Liver (tissue), 3 donors: ENCODE measurements at regions not wholly inside any gene's neighbourhood (a gene's known extent, or its start where the extent isn't known, plus 50 kb on each side); places are given as distances from the start of the nearest gene placed in this dataset.

Experiments
- EGR1 ChIP-seq, 2 donors: IDR thresholded peaks; 2 replicates each; pipeline ENCODE4 v1.6.1; 2016 to 2018; ENCODE audit warnings: antibody characterized with exemption in 2 of 2, low read depth in 2 of 2
- SP1 ChIP-seq: IDR thresholded peaks from 2 replicates; pipeline ENCODE4 v1.6.1; 2018; ENCODE audit warnings: antibody characterized with exemption, mild to moderate bottlenecking
- TF ChIP-seq, protein P1 (sequence below): fragments of 150-350 bp; IDR thresholded peaks from 2 replicates; pipeline ENCODE4 v1.5.1; 2017; ENCODE audit warnings: improper control_type of control experiment, low read depth, low read length; ENCODE audit not compliant: missing input control
- TF ChIP-seq, protein P2 (sequence below): IDR thresholded peaks from 2 replicates; pipeline ENCODE4 v1.6.1; 2016; ENCODE audit warnings: antibody characterized with exemption
- TF ChIP-seq, protein P3 (sequence below): IDR thresholded peaks from 2 replicates; pipeline ENCODE4 v1.6.1; 2016; ENCODE audit warnings: antibody characterized with exemption
- TF ChIP-seq, protein P4 (sequence below): IDR thresholded peaks from 2 replicates; pipeline ENCODE4 v1.6.1; 2016; ENCODE audit warnings: antibody characterized with exemption, mild to moderate bottlenecking
- donor health status: healthy.
- donor health status: healthy.

DNA sequence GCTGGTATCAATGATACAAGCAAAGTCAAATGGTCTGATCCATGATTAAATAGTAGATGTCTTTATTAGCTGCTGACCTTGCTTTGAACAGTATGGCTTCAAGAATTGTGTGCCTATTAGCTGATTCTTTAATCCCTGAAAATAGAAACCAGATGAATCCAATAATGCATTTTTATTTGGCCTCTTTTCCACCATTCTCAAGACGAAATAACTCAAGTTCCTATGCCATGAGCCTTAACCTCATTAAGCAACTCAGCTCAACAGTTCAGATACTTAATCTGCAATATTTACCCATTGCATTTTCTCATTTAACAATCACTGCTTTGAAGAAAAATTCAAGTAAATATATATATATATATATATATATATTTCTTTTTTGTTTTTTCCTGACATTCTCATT is 588.6 kb upstream of the MEF2C start:
- TF ChIP-seq, protein P1, sequence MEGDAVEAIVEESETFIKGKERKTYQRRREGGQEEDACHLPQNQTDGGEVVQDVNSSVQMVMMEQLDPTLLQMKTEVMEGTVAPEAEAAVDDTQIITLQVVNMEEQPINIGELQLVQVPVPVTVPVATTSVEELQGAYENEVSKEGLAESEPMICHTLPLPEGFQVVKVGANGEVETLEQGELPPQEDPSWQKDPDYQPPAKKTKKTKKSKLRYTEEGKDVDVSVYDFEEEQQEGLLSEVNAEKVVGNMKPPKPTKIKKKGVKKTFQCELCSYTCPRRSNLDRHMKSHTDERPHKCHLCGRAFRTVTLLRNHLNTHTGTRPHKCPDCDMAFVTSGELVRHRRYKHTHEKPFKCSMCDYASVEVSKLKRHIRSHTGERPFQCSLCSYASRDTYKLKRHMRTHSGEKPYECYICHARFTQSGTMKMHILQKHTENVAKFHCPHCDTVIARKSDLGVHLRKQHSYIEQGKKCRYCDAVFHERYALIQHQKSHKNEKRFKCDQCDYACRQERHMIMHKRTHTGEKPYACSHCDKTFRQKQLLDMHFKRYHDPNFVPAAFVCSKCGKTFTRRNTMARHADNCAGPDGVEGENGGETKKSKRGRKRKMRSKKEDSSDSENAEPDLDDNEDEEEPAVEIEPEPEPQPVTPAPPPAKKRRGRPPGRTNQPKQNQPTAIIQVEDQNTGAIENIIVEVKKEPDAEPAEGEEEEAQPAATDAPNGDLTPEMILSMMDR = no peak
- TF ChIP-seq EGR1 (IDR thresholded peaks at IDR 0.05; ENCODE audit: low read depth in 2 of 2) (no peak), SP1 (no peak)
- TF ChIP-seq, protein P2, sequence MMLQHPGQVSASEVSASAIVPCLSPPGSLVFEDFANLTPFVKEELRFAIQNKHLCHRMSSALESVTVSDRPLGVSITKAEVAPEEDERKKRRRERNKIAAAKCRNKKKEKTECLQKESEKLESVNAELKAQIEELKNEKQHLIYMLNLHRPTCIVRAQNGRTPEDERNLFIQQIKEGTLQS = no peak
- TF ChIP-seq, protein P3, sequence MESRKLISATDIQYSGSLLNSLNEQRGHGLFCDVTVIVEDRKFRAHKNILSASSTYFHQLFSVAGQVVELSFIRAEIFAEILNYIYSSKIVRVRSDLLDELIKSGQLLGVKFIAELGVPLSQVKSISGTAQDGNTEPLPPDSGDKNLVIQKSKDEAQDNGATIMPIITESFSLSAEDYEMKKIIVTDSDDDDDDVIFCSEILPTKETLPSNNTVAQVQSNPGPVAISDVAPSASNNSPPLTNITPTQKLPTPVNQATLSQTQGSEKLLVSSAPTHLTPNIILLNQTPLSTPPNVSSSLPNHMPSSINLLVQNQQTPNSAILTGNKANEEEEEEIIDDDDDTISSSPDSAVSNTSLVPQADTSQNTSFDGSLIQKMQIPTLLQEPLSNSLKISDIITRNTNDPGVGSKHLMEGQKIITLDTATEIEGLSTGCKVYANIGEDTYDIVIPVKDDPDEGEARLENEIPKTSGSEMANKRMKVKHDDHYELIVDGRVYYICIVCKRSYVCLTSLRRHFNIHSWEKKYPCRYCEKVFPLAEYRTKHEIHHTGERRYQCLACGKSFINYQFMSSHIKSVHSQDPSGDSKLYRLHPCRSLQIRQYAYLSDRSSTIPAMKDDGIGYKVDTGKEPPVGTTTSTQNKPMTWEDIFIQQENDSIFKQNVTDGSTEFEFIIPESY = no peak
- TF ChIP-seq, protein P4, sequence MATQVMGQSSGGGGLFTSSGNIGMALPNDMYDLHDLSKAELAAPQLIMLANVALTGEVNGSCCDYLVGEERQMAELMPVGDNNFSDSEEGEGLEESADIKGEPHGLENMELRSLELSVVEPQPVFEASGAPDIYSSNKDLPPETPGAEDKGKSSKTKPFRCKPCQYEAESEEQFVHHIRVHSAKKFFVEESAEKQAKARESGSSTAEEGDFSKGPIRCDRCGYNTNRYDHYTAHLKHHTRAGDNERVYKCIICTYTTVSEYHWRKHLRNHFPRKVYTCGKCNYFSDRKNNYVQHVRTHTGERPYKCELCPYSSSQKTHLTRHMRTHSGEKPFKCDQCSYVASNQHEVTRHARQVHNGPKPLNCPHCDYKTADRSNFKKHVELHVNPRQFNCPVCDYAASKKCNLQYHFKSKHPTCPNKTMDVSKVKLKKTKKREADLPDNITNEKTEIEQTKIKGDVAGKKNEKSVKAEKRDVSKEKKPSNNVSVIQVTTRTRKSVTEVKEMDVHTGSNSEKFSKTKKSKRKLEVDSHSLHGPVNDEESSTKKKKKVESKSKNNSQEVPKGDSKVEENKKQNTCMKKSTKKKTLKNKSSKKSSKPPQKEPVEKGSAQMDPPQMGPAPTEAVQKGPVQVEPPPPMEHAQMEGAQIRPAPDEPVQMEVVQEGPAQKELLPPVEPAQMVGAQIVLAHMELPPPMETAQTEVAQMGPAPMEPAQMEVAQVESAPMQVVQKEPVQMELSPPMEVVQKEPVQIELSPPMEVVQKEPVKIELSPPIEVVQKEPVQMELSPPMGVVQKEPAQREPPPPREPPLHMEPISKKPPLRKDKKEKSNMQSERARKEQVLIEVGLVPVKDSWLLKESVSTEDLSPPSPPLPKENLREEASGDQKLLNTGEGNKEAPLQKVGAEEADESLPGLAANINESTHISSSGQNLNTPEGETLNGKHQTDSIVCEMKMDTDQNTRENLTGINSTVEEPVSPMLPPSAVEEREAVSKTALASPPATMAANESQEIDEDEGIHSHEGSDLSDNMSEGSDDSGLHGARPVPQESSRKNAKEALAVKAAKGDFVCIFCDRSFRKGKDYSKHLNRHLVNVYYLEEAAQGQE = no peak
